ENCODE measurements at regions not wholly inside any gene's neighbourhood (a gene's known extent, or its start where the extent isn't known, plus 50 kb on each side); places are given as distances from the start of the nearest gene placed in this dataset.

DNA sequence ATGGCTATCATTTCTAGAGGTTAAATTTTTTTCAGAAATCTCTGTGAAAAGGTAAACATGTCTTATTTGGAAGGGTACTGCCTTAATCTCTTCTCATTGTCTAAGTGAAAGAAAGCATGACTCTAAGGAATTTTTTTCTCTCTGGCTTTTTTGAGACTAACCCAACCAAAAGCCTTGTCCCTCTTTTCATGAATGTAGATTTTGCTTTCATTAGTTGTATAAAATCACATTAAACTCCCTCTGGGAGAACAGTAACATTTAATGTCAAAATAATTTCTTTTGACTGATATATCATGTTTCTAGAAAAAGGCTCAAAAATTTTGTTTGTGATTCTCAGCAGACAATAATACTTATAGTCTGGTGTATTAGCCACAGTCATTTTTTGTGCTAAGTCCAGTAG is 168.4 kb upstream of the SPOPL start:
- H3K79me2 ChIP-seq (replicated peaks; ENCODE audit: insufficient read depth) = no peaks in the 10 kb centered on the region
- H3K4me2 ChIP-seq = no peak overlapping the region
- ATAC-seq (no peak), DNase-seq (ENCODE audit: low spot score) (no peak)
- TF ChIP-seq EZH2phosphoT487 (IDR thresholded peaks at IDR 0.05; ENCODE audit: unreplicated experiment) (no peak), STAT1 (IDR thresholded peaks at IDR 0.05; ENCODE audit: unreplicated experiment) (no peak), ETS1 (IDR thresholded peaks at IDR 0.05) (no peak), POLR2AphosphoS5 (IDR thresholded peaks at IDR 0.05; ENCODE audit: low read depth) (no peak), EZH2 (IDR thresholded peaks at IDR 0.05; ENCODE audit: low read depth, unreplicated experiment) (no peak), ZNF114 (CRISPR knock-in tag; IDR thresholded peaks at IDR 0.05) (no peak), ZNF331 (CRISPR knock-in tag; IDR thresholded peaks at IDR 0.05; ENCODE audit: low read depth) (no peak), NANOG (IDR thresholded peaks at IDR 0.05; ENCODE audit: borderline replicate concordance) (no peak), JUNB (IDR thresholded peaks at IDR 0.05; ENCODE audit: unreplicated experiment) (no peak), CREB1 (CRISPR knock-in tag; IDR thresholded peaks at IDR 0.05; ENCODE audit: low read depth) (no peak)
- TF ChIP-seq, protein P1, sequence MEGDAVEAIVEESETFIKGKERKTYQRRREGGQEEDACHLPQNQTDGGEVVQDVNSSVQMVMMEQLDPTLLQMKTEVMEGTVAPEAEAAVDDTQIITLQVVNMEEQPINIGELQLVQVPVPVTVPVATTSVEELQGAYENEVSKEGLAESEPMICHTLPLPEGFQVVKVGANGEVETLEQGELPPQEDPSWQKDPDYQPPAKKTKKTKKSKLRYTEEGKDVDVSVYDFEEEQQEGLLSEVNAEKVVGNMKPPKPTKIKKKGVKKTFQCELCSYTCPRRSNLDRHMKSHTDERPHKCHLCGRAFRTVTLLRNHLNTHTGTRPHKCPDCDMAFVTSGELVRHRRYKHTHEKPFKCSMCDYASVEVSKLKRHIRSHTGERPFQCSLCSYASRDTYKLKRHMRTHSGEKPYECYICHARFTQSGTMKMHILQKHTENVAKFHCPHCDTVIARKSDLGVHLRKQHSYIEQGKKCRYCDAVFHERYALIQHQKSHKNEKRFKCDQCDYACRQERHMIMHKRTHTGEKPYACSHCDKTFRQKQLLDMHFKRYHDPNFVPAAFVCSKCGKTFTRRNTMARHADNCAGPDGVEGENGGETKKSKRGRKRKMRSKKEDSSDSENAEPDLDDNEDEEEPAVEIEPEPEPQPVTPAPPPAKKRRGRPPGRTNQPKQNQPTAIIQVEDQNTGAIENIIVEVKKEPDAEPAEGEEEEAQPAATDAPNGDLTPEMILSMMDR (conservative IDR thresholded peaks at IDR 0.05; ENCODE audit: low read depth in 2 of 2) = no peak
- TF ChIP-seq, protein P2, sequence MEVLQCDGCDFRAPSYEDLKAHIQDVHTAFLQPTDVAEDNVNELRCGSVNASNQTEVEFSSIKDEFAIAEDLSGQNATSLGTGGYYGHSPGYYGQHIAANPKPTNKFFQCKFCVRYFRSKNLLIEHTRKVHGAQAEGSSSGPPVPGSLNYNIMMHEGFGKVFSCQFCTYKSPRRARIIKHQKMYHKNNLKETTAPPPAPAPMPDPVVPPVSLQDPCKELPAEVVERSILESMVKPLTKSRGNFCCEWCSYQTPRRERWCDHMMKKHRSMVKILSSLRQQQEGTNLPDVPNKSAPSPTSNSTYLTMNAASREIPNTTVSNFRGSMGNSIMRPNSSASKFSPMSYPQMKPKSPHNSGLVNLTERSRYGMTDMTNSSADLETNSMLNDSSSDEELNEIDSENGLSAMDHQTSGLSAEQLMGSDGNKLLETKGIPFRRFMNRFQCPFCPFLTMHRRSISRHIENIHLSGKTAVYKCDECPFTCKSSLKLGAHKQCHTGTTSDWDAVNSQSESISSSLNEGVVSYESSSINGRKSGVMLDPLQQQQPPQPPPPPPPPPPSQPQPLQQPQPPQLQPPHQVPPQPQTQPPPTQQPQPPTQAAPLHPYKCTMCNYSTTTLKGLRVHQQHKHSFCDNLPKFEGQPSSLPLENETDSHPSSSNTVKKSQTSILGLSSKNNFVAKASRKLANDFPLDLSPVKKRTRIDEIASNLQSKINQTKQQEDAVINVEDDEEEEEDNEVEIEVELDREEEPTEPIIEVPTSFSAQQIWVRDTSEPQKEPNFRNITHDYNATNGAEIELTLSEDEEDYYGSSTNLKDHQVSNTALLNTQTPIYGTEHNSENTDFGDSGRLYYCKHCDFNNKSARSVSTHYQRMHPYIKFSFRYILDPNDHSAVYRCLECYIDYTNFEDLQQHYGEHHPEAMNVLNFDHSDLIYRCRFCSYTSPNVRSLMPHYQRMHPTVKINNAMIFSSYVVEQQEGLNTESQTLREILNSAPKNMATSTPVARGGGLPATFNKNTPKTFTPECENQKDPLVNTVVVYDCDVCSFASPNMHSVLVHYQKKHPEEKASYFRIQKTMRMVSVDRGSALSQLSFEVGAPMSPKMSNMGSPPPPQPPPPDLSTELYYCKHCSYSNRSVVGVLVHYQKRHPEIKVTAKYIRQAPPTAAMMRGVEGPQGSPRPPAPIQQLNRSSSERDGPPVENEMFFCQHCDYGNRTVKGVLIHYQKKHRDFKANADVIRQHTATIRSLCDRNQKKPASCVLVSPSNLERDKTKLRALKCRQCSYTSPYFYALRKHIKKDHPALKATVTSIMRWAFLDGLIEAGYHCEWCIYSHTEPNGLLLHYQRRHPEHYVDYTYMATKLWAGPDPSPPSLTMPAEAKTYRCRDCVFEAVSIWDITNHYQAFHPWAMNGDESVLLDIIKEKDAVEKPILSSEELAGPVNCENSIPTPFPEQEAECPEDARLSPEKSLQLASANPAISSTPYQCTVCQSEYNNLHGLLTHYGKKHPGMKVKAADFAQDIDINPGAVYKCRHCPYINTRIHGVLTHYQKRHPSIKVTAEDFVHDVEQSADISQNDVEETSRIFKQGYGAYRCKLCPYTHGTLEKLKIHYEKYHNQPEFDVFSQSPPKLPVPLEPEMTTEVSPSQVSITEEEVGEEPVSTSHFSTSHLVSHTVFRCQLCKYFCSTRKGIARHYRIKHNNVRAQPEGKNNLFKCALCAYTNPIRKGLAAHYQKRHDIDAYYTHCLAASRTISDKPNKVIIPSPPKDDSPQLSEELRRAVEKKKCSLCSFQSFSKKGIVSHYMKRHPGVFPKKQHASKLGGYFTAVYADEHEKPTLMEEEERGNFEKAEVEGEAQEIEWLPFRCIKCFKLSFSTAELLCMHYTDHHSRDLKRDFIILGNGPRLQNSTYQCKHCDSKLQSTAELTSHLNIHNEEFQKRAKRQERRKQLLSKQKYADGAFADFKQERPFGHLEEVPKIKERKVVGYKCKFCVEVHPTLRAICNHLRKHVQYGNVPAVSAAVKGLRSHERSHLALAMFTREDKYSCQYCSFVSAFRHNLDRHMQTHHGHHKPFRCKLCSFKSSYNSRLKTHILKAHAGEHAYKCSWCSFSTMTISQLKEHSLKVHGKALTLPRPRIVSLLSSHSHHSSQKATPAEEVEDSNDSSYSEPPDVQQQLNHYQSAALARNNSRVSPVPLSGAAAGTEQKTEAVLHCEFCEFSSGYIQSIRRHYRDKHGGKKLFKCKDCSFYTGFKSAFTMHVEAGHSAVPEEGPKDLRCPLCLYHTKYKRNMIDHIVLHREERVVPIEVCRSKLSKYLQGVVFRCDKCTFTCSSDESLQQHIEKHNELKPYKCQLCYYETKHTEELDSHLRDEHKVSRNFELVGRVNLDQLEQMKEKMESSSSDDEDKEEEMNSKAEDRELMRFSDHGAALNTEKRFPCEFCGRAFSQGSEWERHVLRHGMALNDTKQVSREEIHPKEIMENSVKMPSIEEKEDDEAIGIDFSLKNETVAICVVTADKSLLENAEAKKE (CRISPR knock-in tag; IDR thresholded peaks at IDR 0.05) = no peak
- TF ChIP-seq, protein P3, sequence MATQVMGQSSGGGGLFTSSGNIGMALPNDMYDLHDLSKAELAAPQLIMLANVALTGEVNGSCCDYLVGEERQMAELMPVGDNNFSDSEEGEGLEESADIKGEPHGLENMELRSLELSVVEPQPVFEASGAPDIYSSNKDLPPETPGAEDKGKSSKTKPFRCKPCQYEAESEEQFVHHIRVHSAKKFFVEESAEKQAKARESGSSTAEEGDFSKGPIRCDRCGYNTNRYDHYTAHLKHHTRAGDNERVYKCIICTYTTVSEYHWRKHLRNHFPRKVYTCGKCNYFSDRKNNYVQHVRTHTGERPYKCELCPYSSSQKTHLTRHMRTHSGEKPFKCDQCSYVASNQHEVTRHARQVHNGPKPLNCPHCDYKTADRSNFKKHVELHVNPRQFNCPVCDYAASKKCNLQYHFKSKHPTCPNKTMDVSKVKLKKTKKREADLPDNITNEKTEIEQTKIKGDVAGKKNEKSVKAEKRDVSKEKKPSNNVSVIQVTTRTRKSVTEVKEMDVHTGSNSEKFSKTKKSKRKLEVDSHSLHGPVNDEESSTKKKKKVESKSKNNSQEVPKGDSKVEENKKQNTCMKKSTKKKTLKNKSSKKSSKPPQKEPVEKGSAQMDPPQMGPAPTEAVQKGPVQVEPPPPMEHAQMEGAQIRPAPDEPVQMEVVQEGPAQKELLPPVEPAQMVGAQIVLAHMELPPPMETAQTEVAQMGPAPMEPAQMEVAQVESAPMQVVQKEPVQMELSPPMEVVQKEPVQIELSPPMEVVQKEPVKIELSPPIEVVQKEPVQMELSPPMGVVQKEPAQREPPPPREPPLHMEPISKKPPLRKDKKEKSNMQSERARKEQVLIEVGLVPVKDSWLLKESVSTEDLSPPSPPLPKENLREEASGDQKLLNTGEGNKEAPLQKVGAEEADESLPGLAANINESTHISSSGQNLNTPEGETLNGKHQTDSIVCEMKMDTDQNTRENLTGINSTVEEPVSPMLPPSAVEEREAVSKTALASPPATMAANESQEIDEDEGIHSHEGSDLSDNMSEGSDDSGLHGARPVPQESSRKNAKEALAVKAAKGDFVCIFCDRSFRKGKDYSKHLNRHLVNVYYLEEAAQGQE (IDR thresholded peaks at IDR 0.05; ENCODE audit: unreplicated experiment) = no peak
- Mint-ChIP-seq H3K4me1 (no peaks in the 10 kb centered on the region), H3K27me3 (ENCODE audit: insufficient read depth, low read depth, poor library complexity) (no peaks in the 10 kb centered on the region), H3K9me3 (no peaks in the 10 kb centered on the region), H3K4me3 (no peak overlapping the region), H3K27ac (no peak overlapping the region), H3K36me3 (ENCODE audit: low read depth) (no peaks in the 10 kb centered on the region)
- no peaks in the 10 kb centered on the region for H4K20me1 ChIP-seq (replicated peaks; ENCODE audit: insufficient read depth)
- H3K4me3 ChIP-seq = no peak overlapping the region
- no peaks in the 10 kb centered on the region for H3F3A ChIP-seq (replicated peaks; ENCODE audit: low read depth)
- H2AFZ ChIP-seq = no peak overlapping the region
- no peaks in the 10 kb centered on the region for H3K36me3 ChIP-seq (ENCODE audit: insufficient read depth)
- H3K9me2 ChIP-seq (ENCODE audit: insufficient read depth) = 0 out of 2 replicates have a peak, but pooled peaks cover 3% of the 10 kb centered on the region
- no peaks in the 10 kb centered on the region for H3K4me1 ChIP-seq (ENCODE audit: insufficient read depth)
- H3K27me3 ChIP-seq (ENCODE audit: insufficient read depth) = no peaks in the 10 kb centered on the region
- H3K27ac ChIP-seq (ENCODE audit: low read depth) = no peak overlapping the region

Measured in GM23338 (cell line).